ENCODE measurements at regions not wholly inside any gene's neighbourhood (a gene's known extent, or its start where the extent isn't known, plus 50 kb on each side); places are given as distances from the start of the nearest gene placed in this dataset.

GRCh38 chr11:11084337-11084736 is 226.5 kb upstream of the ZBED5 start:
- TF ChIP-seq POLR2A (IDR thresholded peaks at IDR 0.05) (no peak), CTCF (IDR thresholded peaks at IDR 0.05) (no peak)
